Panc1 (cell line): ENCODE measurements at regions not wholly inside any gene's neighbourhood (a gene's known extent, or its start where the extent isn't known, plus 50 kb on each side); places are given as distances from the start of the nearest gene placed in this dataset.

ENCODE experiments used
- ATAC-seq: fragments of 200-7000 bp; cut with Tn5 transposase; 2 replicates; pipeline ENCODE4 v1.9.1; 2020; ENCODE audit warnings: mild to moderate bottlenecking, moderate library complexity
- BruUV-seq: library from RNA; stranded (reverse); fragments of 400-500 nt; replicated peaks from 2 replicates; lab custom pipeline; 2021; lab: Mats Ljungman, UMichigan
- CTCF ChIA-PET: fragments of 300-600 bp; sonication (Branson Sonifier 250); formaldehyde crosslinking; loops from one replicate; lab custom pipeline; 2022; ENCODE audit warnings: antibody characterized with exemption; lab: Charles Lee
- POLR2A ChIA-PET: fragments of 300-600 bp; sonication (Branson Sonifier 250); formaldehyde crosslinking; loops from one replicate; lab custom pipeline; 2022; ENCODE audit warnings: antibody characterized with exemption; lab: Charles Lee
- DNase-seq: peaks from one replicate; pipeline ENCODE4 v3.0.0-alpha.2; 2010; ENCODE audit warnings: low read depth, low spot score
- H3K27ac ChIP-seq: 2 replicates; pipeline ENCODE4 v1.5.1; 2011; ENCODE audit warnings: mild to moderate bottlenecking, low read length, inconsistent platforms
- H3K27me3 ChIP-seq: fragments of 200-500 bp; sonication (Bioruptor generic); 2 replicates; pipeline ENCODE4 v1.6.0; 2014; ENCODE audit warnings: low read length, inconsistent platforms; ENCODE audit not compliant: control insufficient read depth, insufficient read depth
- H3K36me3 ChIP-seq: fragments of 200-500 bp; sonication (Bioruptor generic); 2 replicates; pipeline ENCODE4 v1.5.1; 2014; ENCODE audit warnings: inconsistent platforms, mild to moderate bottlenecking, low read length, moderate library complexity; ENCODE audit not compliant: control insufficient read depth, insufficient read depth
- H3K4me1 ChIP-seq: 2 replicates; pipeline ENCODE4 v1.5.1; 2011; ENCODE audit warnings: inconsistent platforms, mild to moderate bottlenecking, low read length, moderate library complexity; ENCODE audit not compliant: control insufficient read depth, insufficient read depth
- H3K4me3 ChIP-seq, 2 experiments: 2 replicates each; pipeline ENCODE4 v1.5.1; 2011 to 2012; ENCODE audit warnings: low read depth in 2 of 2, low read length in 2 of 2, mild to moderate bottlenecking in 2 of 2, inconsistent platforms in 1 of 2, moderate library complexity in 1 of 2
- H3K9me3 ChIP-seq: fragments of 200-500 bp; sonication (Bioruptor generic); 2 replicates; pipeline ENCODE4 v1.5.1; 2014; ENCODE audit warnings: low read depth, mild to moderate bottlenecking, inconsistent platforms, low read length, moderate library complexity; ENCODE audit not compliant: control insufficient read depth, insufficient read depth
- CTCF ChIP-seq: fragments of 450-650 bp; IDR thresholded peaks from 2 replicates; pipeline ENCODE4 v1.5.1; 2017; ENCODE audit warnings: mild to moderate bottlenecking
- POLR2AphosphoS5 ChIP-seq: IDR thresholded peaks from 2 replicates; pipeline ENCODE4 v1.6.1; 2012; ENCODE audit warnings: mild to moderate bottlenecking, low read depth, low read length, moderate library complexity
- REST ChIP-seq, 2 experiments: IDR thresholded peaks; 2 replicates each; pipeline ENCODE4 v1.6.1; 2011 to 2012; ENCODE audit warnings: low read depth in 2 of 2, control low read depth in 1 of 2, low read length in 1 of 2, mild to moderate bottlenecking in 1 of 2, moderate library complexity in 1 of 2; ENCODE audit not compliant: insufficient read depth in 1 of 2
- SIN3A ChIP-seq: IDR thresholded peaks from 2 replicates; pipeline ENCODE4 v1.6.1; 2012; ENCODE audit warnings: low read depth, mild to moderate bottlenecking, low read length, moderate library complexity, borderline replicate concordance; ENCODE audit not compliant: insufficient read depth
- TCF7L2 ChIP-seq: IDR thresholded peaks from 2 replicates; pipeline ENCODE4 v1.6.1; 2011; ENCODE audit warnings: mild to moderate bottlenecking, low read depth, low read length, inconsistent platforms
- in situ Hi-C: cut with HindIII; loops from 2 replicates; pipeline ENCODE4 v1.10.0; 2016; ENCODE audit warnings: low sequenced_read_pairs, low pct_unique_long_range_greater_than_20kb
- intact Hi-C: fragments of 100-400 bp; cut with micrococcal nuclease; formaldehyde crosslinking; loops from one replicate; pipeline ENCODE4 v1.10.0; 2022; ENCODE audit not compliant: unreplicated experiment

GRCh38 chr6:92023410-92023966 lies 1395.9 kb downstream of the EPHA7 start:
- TF ChIP-seq POLR2AphosphoS5 (no peak), REST (IDR thresholded peaks at IDR 0.05; ENCODE audit: insufficient read depth in 1 of 2, low read depth in 2 of 2, low read length in 1 of 2) (no peak), SIN3A (no peak), CTCF (no peak), TCF7L2 (no peak)
- no peak for ATAC-seq
- H3K36me3 ChIP-seq, result no peaks in the 10 kb centered on the region
- H3K4me1 ChIP-seq, result no peaks in the 10 kb centered on the region
- H3K27me3 ChIP-seq, result no peaks in the 10 kb centered on the region
- no peak for DNase-seq
- in situ Hi-C loops, result no loop called here
- BruUV-seq, result no TSS peak
- H3K4me3 ChIP-seq, result no peak overlapping the region
- intact Hi-C loops, result no loop called here
- ChIA-PET POLR2A (no interaction called here), CTCF (no interaction called here)
- peaks cover 3% of the 10 kb centered on the region; the same call in 1 of the 2 replicates for H3K9me3 ChIP-seq
- H3K27ac ChIP-seq, result no peak overlapping the region

- H3K4me1 ChIP-seq, result no peaks in the 10 kb centered on the region
- ChIA-PET CTCF (no interaction called here), POLR2A (no interaction called here)
- BruUV-seq, result no TSS peak
- H3K36me3 ChIP-seq, result no peaks in the 10 kb centered on the region; the same call in 1 of the 2 replicates
- TF ChIP-seq TCF7L2, result no peak
- no peak for TF ChIP-seq CTCF
- no peak for TF ChIP-seq SIN3A
- TF ChIP-seq REST (IDR thresholded peaks at IDR 0.05; ENCODE audit: insufficient read depth in 1 of 2, low read depth in 2 of 2, low read length in 1 of 2), result no peak
- no peak for TF ChIP-seq POLR2AphosphoS5
- DNase-seq (no peak), ATAC-seq (no peak)
- H3K27me3 ChIP-seq, result no peaks in the 10 kb centered on the region
- H3K27ac ChIP-seq, result no peak overlapping the region
- intact Hi-C loops (no loop called here), in situ Hi-C loops (no loop called here)
- H3K9me3 ChIP-seq, result no peaks in the 10 kb centered on the region
- H3K4me3 ChIP-seq, result no peak overlapping the region
These were observed 1407.6 kb downstream of the EPHA7 start for GRCh38 chr6:92011681-92012245.
